ENCODE measurements at regions not wholly inside any gene's neighbourhood (a gene's known extent, or its start where the extent isn't known, plus 50 kb on each side); places are given as distances from the start of the nearest gene placed in this dataset.
A peak's percentile ranks its signal among the peaks of the same experiment; 100 is the strongest.

- no peak for DNase-seq (ENCODE audit: low read depth)
These were observed 222.5 kb upstream of the GSE1 start for GRCh38 chr16:85390511-85391174.

DNA sequence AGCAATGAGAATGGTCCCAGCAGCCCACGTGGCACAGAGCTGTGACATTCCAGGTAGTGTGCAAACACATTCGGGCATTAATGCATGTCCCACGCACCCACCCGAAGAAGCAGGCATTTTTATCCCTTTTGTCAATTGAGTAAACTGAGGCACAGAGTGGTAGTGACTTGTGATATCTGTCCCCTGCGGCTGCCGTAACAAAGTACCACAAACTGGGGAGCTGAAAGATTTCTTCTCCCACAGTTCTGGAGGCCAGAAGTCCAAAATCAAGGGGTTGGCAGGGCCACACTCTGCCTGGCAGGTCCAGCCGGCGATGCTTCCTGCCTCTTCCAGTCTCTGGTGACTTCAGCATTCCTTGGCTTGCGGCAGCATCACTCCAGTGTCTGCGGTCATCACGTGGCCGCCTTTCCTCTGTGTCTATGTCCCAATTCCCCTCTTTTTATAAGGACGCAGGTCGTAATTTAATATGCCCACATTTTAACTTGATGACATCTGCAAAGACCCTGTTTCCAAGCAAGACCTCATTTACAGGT is 221.9 kb upstream of the GSE1 start:
- no peak for DNase-seq (ENCODE audit: low read depth)

DNA sequence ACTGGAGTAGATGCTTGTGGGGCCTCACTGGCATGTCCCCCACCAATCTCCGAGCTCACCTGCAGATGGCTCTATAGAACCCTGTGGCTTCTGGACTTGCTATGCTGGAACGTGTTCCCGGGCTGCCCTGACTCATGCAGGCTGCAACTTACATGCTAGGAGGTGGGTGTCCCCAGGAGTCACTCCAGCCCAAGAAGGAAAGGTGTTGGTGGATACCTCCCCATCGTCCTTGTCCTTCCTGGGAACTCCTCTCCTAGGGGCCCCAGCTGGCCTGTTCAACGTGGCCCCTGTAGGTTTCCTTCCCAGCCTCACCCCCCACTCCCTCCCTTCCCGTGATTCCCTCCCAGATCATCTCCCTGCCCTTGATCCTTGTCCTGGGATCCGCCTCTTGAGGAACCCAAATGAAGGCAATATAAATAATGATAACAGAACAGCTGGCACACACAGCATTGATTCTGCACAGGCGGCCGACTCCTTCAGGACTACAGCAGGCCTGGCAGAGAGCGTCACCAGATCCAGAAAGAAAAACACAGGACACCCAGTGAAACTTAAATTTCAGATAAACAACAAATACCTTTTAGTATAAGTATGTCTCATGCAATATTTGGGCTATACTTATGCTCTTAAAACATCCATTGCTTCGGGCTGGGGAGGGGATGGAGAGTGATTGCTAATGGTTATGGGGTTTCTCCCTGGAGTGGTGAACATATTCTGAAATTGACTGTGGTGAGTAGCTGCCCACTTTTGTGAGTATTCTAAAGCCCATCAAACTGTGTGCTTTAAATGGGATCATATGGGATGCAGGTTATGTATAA is 221.1 kb upstream of the GSE1 start:
- no peak for DNase-seq (ENCODE audit: low read depth)

- DNase-seq (ENCODE audit: low read depth): no peak
These were observed 220.1 kb upstream of the GSE1 start for GRCh38 chr16:85392756-85393673.

- peak; percentile 40 for DNase-seq (ENCODE audit: low read depth)
These were observed 219.3 kb upstream of the GSE1 start for GRCh38 chr16:85393674-85394451.

DNA sequence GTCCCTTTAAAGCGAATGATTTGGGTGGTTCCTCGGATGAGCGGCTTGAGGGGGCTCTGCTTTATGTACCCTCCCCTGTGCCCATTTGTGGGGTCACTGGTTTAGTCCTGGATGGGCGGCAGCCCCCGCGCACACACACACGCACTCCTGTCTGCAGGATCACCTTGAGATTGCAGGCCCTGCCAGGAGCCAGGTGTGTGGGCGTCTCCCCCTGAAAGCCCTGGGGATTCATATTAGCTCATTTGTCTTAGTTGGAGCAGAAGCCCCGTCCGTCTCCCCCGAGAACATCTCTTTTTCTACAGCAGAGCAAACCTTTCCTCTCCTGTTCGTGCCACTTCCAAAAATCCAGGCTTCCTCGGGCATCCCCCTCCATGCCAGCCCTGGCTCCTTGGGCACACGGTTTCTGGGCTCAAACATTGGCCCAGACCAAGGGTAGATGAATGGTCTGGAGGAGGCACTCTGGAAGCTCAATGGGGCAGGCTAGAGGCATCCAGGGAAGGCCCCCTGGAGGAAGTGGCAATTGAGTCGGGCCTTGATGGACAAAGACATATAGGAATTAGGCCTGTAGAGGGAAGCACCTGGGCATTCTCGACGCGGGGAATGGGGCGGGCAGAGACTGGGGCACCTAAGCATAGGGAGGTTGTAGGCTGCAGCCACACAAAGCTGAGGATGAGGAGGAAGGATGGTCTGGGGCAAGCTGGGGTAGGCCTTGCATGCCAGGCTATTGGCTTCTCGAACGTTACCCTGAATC is 218.5 kb upstream of the GSE1 start:
- DNase-seq (ENCODE audit: low read depth): no peak

DNA sequence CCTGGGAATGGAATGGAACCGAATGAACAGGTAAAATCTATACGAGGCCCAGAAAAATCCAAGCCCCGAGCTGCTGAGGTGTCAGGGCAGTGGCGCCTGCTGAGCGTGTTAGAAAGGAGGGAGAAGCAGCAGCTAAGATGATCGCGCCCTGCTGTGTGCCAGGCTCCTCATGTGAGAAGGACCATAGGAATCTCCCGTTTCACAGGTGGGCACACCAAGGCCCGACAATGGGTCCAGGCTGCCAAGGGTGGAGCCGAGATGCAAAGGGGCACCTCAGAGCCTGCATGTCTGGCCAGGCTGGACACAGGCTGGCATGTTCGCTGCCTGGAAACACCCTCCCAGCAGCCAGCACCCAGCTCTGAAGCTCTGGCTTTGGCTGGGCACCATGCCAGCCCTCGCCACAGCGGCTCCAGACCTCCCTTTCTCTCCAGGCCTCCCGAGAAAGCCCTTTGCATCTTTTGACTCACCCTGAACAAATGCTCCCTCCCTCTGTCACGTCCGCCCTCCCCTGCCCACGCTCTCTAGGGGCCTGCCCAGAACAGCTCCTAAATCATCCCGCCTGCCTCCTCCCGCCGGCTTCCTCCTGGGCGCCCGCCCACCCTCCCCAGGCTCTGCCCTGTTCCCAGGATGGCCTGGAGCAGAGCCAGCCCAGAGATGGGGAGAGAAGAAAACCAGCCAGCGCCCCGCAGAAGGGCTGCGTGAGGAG is 217.8 kb upstream of the GSE1 start:
- no peak for DNase-seq (ENCODE audit: low read depth)

- DNase-seq (ENCODE audit: low read depth): no peak
These were observed 216.9 kb upstream of the GSE1 start for GRCh38 chr16:85395913-85396878.

GRCh38 chr16:85396879-85397871 is 215.9 kb upstream of the GSE1 start:
- no peak for DNase-seq (ENCODE audit: low read depth)

- DNase-seq (ENCODE audit: low read depth): no peak
These were observed 215.1 kb upstream of the GSE1 start for GRCh38 chr16:85398050-85398451.

- no peak for DNase-seq (ENCODE audit: low read depth)
These were observed 214.2 kb upstream of the GSE1 start for GRCh38 chr16:85398688-85399582.

DNA sequence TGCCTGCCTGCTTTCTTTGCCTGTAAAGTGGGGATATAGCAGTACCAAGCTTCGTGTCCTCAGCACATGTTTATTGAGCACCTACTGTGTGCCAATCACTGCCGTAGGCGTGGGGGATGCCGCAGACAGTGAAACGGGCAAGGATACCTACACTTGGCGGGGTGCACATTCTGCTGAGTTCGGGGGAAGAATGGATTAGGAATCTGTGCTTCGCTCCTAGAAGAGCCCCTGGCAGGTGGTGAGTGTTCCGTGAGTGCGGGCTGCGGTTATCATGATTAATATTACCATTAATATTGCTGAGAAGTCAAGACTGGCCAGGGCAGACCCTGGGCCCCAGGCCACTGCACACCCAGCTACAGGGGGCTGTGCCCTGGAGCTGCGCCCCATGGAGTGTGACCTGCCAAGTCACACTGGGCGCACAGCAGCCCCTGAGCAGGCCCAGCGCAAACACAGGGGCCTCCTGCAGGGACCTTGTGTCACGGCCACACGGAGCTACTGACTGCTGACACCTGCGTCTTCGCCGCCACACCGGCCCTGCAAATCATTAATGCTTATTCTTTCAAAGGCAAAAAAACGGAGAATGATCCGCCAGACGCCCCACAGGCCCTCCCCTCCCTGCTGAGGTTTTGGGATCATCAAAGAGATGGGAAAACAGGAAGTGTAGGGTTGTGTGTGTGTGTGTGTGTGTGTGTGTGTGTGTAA is 213.4 kb upstream of the GSE1 start:
- no peak for DNase-seq (ENCODE audit: low read depth)

GRCh38 chr16:85400305-85401205 is 212.6 kb upstream of the GSE1 start:
- no peak for DNase-seq (ENCODE audit: low read depth)

DNA sequence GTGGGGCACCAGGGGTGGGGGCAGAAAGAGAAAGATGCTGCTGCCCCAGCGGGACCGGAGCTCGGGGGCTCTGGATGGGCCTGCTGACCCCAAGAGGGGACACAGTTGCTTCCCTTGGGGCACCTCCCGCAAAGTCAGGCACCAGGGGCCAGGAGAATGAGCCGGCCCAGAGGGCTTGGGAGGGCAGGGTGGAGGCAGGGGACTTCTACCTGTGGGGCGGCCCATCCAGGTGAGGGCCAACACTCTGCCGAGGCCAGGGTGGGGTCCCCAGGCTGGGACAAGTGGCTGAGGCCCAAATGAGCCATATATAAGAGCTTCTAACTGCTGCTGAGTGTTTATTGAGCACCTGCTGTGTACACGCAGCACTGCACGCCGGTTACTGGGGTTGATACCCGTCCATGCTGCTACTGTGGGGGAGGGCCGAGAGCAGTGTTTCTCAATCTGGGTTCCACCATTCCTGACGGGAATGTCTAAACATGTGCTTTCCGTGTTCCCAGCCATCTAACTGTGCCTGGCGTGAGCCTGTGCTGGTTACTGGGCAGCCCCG is 211.7 kb upstream of the GSE1 start:
- no peak for DNase-seq (ENCODE audit: low read depth)

All from stimulated activated CD8-positive, alpha-beta memory T cell treated with anti-CD3 and anti-CD28 coated beads, Interleukin-12 subunit alpha, Interleukin-12 subunit beta, amount 100 ng/mL, for 4 hours (primary cell).